Activated CD8-positive, alpha-beta memory T cell treated with anti-CD3 and anti-CD28 coated beads, Interleukin-2, amount 50 U/mL, for 1 hour (primary cell): ENCODE measurements at regions not wholly inside any gene's neighbourhood (a gene's known extent, or its start where the extent isn't known, plus 50 kb on each side); places are given as distances from the start of the nearest gene placed in this dataset.
A peak's percentile ranks its signal among the peaks of the same experiment; 100 is the strongest.

Source experiments
- DNase-seq: peaks from one replicate; pipeline ENCODE4 v3.0.0-alpha.2; 2020; ENCODE audit errors: extremely low read depth

DNA sequence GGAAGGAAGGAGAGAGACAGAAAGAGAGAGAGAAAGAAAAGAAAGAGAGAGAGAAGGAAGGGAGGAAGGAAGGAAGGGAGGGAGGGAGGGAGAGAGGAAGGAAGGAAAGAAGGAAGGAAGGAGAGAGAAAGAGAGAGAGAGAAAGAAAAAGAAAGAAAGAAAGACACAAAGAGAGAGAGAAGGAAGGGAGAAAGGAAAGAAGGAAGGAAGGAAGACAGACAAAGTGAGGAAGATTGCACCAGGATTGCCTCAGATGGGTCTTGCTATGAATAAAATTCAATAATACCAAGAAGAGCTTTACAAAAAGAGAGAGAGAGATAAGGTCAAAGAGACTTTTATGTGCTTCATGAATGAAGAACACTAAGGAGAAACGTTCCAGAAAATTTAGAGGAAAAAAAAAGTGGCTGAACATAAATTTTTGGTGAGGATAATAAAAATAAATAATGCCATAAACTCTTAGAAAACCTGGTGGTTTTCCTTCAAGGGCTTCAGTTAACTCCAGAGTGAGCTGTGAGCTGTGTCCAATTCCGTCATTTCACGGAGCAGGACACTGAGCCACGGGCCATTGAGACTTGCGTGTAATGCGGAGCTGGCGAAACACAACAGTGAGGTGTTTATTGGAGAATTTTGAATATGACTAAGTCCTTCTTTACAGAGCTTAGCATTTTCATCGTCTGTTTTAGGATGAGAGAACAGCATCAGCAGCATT lies 72.7 kb upstream of the TNRC6C start:
- DNase-seq = no peak

DNA sequence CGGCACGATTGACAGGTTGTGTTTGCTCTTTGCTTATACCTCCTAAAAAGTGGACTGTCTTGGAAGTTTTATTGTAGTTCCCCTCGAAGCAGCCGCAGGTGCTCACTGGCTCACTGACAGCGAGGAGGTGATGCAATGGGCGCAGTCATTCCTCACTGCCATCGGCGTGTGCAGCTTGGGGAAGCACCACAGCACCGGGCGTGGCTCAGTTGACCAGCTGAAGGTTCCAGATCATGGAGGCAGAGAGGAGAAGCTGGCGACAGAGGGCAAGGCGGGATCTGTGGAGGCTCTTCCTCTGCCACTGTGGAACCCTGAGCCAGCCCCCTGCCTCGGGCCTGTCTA lies 72.1 kb upstream of the TNRC6C start:
- no peak for DNase-seq

DNA sequence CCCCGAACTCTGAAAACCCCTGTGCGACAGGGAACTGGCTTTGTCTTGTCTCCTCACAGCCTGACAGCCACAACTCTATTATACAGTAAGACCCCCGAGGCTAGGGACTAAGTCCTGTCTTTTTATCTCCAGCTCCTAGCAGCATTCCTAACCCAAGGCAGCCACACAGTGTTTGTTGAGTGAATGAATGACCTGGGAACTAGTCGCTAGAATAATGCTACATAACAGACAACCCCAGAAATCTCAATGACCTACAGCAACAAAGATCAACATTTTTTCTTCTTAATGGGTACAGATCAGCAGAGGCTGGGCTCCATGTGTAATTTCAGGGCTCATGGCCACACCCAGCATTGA lies 71.4 kb upstream of the TNRC6C start:
- DNase-seq = no peak

DNA sequence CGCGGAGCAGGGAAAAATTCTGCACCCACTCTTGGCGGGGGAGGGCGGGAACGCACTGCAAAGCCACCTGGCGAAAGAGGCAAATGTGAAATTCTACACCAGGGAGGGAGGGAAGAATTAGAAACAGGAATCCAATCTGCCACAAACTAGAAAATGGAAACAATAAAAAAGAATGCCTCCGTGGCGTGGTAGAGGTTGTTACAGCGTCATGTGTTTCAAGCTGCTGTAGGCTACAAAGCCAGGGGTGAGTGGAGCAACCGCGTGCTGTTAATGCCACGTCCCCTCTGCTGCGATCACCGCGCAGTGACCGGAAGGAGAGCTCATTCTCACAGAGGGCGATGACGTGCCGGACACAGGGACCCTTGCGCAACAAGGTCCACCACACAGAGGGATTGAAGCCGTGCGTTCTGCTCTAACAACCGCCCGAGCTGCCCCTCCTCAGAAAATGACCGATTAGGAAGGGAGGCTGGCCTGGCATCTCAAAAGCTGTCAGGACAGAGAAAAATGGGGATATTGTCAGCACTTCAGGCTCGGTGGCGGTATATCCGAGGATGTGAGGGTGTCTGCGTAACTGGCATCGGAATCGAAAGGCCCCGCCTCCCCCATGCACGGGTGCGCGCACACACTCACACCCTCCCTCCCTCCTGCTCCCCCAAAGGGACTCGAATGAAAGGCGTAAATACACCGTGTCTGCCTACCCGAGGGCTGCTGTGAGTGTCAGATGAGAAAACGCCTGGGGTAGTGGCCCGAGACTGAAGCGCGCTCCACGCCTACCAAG lies 70.8 kb upstream of the TNRC6C start:
- DNase-seq = peak; percentile 79

DNA sequence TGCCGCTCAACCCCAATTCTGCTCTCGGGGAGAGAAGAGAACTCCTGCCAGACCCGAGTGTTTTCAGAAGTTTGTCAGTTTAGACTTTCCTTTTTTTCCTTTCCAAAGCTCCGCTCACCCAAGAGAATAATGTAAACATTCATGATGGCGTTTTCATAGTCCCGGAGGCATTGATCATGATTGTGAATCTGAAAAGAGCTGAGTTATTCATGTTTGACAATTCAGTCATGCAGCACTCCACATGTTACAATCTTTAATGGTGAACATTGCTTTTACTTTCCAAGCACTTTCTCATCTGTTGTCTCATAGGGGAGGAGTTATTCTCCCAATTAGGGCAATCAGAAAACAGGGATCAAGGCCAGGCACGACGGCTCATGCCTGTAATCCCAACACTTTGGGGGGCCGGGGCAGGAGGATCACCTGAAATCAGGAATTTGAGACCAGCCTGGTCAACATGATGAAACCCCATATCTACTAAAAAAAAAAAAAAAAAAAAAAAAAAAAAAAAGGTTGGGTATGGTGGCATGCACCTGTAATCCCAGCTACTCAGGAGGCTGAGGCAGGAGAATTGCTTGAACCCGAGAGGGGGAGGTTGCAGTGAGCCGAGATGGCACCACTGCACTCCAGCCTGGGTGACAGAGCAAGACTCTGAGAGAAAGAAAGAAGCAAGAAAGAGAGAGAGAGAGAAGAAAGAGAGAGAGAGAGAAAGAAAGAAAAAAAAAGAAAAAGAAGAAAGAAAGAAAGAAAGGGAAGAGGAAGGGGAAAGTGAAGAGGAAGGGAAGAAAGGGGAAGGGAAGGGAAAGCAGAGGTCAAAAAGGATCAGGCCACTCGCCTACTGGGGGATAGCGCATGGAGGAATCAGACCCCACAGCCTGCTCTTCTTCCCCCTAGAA lies 70.0 kb upstream of the TNRC6C start:
- no peak for DNase-seq

DNA sequence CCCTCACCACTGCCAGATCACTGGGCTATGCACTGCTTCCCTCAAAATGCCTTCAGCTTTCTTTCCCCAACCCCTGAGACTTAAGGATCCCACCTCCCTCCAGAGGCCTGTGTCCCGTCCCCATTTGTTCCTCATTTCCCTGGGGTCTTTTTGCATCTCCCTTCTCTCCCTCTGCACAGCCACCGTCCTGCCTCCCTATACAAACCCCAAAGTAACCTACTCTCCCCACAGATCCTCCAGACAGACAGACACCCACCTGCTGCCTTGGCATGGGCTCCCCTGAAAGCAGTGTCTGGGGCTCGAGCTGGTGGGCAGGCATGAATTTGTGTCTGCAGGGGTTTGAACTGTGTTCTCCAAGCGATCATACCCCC lies 69.4 kb upstream of the TNRC6C start:
- no peak for DNase-seq

DNA sequence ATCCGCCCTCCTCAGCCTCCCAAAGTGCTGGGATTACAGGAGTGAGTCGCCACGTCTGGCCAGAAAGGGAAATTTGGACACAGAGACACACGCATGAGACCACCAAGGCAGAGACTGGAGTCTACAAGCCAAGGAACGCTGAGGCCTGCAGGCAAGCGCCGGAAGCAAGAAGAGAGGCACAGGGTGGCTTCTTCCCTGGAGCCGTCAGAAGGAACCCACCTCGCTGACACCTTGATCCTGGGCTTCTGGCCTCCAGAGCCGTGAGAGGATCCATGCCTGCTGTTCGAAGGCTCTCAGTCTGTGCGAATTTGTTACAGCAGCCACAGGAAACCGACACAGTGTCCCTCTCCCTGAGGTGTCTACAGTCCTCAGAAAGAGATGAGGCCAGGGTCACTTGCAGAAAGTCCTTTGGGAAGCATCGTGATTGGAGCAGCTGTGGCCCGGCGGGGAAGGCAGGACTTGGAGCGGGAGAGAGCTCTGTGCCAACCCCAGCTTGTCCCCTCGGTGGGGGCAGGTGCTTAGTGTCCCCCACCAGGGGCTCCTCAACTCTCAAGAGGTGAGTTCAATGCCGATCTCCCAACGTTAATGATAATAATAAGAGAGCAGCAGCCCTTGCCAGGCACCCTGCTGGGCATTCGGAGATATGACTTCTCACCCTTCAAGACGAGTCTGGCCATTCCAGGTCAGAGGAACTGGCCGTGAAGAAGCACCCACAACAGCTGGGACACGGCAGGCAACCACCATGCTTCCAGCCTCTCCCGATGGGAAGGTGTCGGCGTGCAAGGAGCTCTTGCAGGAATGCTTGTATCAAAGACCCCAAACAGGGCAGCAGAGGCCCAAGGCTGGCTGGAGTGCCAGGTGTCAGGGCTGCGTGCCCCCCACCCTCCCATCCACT lies 68.4 kb upstream of the TNRC6C start:
- DNase-seq = no peak

DNA sequence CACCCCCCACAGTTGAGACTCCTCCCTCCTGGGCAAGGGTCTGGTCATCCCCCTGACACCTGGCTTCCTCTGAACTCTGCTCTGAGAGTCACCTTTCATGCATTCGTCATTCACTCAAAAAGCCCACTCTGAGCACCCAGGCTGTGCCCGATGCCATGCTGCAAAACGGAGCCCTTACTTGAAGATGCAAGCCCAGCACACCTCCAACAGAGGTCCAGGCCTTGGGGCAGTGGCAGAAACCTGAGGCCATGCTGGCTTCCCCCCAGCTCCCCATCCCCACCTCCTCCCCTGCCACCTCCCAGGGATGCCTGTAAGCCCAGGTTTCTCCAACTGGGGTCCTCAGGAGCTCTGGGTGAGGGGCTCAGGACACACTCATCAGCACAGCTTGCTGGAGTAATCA lies 67.7 kb upstream of the TNRC6C start:
- no peak for DNase-seq

DNA sequence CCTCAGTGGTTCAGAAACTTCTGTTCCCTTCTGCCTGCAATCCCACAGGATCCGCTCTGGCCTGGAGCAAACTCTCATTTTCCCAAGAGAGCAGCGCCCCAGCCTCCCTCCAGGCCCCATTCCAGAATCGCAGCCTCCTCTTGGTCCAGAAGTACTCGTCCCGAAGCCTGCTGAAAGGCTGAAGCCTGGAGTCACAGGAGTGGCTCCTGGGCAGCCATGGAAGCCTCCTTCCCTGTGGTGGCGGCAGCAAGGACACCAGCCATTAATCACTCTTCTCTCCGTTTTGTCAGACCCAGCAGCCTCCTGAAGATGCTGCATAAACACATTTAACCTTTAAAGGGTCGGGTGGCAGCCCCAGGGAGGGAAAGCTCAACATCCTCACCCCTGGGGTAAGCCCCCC lies 66.9 kb upstream of the TNRC6C start:
- no peak for DNase-seq

DNA sequence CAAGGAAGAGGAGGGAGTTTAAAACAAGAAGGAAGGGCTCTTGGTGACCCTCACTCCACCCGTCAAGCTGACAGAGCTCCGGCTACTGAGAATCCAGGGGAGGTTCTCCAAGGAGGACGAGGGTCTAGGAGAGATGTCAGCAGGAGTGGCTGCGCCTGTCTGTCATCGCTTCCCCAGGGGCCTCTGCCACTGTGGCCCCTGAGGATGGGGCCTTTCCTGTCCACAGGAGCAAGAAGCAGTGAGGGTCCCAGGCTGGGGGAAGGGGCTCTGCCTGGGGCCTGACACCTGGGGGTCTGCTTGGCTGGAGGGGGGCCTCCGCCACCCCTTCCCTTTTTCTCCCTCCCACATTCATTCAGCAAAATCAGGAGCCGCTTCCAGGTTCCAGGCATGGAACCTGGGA lies 66.5 kb upstream of the TNRC6C start:
- no peak for DNase-seq

DNA sequence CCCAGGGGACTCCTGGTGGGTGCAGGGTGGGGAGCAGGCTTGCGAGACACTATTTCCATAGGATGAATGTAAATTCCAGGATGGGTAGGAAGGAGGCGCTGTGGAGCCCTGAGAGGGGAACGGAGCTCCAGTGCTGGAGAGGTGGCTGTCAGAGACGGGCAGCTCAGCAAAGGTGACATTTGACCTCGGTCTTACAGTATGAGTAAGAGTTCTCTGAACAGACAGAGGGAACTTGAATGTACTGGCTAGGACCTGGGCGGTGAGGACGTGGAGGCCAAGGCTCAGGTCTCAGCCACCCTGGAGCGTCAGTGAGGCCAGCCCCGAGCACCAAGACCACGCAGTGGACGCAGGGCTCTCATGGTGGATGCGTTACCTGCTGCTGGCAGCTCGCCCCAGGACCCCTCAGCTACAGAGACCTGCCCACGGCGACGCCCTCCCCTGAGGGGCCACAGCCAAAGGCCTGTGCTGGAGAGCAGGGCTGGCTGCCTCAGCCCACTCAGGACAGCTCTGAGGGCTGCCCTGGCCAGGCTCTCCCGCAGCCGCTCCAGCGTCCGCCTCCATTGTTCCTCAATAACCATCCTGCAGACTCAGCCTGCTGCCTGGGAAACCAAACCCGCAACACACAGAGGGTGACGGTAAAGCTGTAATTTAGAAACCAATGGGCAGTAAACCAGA lies 65.9 kb upstream of the TNRC6C start:
- no peak for DNase-seq

DNA sequence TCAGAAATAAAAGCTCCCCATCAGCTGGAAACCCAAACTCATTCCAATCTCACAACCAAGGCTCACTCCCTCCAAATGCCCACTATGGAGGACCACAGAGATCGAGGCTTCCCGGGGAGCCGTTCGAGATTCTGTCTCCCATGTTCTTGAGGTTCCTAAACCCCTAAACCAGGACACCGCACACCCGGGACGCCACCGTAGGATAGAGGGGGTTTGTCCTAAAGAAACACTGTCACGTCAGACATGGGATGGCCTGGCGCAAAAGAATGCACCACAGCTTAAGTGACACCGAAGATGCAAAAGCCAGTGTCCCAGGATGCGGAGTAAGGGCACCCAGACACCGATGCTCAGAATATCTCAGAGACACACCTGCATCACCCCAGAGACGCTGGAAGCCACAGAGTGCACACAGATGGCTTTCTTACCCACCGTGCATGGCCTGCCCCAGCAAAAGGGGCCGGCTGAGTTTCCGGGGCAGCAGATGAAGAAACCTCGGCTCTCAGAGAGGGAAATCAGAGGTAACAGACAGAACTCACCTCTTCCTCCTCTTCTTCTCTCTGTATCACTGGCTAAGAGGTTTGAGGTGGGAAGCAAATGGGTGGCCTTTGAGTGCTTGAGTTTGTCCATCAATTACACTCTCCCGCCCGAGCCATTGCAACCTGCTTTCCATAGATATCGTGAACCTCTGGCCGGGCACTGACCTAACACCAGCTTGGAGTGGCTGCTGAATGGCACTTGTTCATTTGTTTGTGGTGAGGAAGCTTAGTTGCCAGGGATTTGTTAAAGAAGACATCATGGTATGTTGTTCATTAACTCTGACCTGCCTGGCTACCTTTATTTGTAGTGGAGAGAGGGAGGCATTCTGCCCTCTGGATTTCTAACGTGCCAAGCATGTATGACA lies 65.1 kb upstream of the TNRC6C start:
- DNase-seq = no peak

DNA sequence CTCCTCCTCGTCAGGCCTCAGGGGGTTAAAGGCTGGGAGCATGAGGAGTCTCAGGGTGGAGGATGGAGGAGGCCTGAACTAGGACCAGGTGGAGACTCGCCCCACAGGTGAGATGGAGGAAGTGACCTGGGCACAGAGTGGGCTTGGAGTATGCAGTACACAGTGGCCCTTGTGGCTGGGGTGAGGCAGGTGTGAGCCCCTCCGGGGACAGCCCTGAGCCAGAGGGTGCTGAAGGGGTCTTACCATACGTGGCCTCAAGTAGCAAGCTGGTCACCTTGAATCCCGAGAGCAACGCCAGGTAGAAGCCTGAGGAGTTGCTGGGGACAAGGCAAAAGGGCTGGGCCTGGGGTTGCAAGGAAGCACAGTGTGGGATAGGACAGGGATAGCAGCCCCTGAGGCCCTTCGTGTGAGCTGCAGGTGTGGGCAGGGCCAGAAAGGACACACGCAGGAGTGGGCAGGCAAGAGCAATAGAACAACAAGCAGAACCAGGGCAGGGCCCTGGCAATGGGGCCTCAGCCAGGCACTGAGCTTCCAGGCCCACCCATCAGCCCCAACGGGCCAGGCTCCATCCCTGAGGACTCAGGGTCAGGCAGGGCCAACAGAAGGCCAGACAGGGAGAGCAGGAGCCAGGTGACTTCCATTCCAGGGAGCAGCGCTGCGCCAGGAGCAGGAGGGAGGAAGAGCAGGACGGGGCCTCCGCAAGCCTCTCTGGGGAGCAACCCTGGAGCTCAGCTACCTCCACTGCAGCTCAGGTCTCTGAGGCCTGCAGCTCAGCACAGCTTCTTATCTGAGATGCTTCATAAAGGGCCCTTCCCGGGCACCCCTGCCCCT lies 64.2 kb upstream of the TNRC6C start:
- DNase-seq = no peak

DNA sequence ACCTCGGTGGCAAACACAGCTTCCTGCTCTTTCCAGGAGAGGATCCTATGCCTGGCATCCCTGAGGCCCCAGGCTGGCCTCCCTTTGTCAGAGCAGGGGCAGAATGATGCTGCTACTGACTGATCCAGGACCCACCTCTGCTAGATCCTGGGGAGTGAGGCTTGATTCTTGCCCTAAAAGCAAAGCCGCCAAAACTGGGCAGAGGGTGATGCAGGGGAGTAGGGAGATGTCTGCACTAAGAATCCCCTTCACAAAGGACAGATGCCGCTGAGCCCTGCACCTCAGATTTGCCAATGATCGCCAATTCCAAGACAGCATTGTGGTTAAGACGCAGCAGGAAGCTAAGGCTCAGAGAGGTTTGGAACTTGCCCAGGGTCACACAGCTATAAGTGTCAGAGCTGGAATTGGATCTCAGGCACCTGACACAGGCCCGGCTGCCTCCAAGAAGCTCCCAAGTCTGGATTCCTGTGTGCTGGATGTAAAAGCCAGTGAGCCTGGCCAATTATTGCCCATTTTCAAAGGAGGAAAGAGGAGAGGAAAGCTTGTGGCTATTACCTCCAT lies 60.7 kb upstream of the TNRC6C start:
- DNase-seq = no peak

DNA sequence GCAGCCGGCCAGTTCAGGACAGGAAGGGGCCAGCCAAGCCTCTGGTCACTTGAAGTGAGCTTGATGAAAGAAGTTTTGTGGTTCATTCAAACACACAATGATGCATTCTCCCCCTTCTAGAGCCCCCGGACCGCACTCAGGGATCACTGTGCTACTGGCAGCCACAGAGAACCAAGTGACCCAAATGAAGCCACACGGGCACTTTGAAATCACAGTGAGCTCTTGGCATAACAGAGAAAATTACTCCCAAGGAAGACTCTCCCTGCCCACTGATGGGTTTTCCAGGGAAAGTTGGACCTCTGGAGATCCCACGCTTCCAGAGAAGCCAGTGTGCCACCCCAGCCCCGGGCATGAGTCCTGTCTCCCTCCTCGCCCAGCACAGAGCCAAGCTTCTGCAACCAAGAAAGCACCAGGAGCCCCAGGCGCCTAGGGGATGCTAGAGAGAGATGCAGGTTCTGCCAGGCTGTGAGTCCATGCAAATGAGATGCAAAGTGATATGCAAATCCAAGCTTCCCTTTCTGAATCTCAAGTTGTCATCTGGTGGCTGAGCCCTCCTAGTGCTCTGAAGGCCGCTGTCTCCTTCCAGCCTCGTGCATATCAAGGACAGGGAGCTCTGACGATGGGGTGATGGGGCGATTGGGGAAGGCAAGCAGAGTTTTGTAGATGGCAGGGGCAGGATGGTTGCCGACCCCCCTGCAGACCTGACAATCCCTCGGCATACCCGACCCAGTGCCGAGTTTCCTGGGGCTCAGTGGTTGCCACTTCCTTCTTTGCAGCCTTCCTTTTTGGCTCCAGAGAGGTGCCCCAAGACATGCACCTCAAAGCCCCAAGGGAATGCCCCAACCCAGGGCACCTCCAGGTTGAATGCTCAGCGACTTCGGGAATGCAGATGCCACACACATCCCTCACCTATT lies 59.7 kb upstream of the TNRC6C start:
- DNase-seq = no peak

DNA sequence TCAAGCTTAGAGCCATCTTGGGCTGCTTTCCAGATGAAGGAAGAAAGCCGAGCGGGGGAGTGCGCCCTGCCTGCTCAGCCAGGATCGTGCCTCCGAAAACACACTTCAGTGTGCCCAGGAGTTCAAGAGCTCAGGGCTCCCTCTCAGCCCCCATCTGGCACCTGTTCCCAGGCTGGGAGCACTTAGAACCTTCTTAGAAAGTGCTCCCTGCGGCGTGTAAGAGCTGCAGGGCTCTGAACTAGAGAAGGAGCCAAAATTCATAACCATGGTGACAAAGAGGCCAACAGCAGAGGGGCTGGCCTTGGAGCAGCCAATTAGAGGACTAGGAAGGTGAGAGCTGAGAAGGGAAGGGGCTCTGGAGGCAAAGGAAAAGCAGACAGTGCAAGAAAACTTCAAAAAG lies 59.0 kb upstream of the TNRC6C start:
- DNase-seq = no peak

DNA sequence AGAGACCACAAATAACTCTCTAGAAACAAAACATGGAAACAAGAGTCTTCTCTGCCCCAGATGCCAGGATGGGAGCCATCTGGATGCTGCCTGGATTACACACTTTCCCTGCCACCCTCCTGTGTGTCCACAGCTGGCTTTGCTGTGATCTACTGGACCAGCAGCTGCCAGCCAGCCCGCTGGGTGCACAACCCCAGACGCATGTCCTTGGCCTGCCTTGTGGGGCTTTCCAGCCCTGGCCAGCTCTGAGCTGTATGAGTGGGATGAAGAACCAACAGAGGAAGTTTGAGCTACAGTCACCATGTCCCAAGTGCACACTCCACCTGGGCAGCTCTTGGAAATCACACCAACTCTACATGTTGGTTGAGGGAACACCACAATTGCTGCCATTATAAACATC lies 57.0 kb upstream of the TNRC6C start:
- no peak for DNase-seq

DNA sequence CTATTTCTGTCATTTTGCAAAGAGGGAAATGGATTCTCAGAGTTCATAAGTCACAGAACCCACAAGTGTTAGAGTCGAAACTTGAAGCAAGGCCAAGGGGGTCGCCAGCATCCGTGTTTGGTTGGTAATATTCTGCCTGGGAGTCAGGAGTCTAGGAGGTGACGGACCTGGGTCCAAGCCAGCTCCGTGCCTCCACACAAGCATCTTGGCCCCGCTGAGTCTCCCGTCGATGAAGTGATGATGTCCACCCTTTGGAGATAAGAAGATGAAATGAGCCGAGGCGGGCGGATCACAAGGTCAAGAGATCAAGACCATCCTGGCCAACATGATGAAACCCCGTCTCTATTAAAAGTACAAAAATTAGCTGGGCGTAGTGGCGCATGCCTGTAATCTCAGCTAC lies 53.2 kb upstream of the TNRC6C start:
- DNase-seq = no peak
